Osteocyte (in vitro differentiated cells): ENCODE measurements at regions not wholly inside any gene's neighbourhood (a gene's known extent, or its start where the extent isn't known, plus 50 kb on each side); places are given as distances from the start of the nearest gene placed in this dataset.

Experiments used
- DNase-seq: peaks from one replicate; pipeline ENCODE4 v3.0.0; 2021; ENCODE audit warnings: mixed read lengths; ENCODE audit not compliant: unreplicated experiment; ENCODE audit errors: extremely low spot score
- H3K27ac Mint-ChIP-seq: one replicate; pipeline ENCODE4 v1.8.0; 2021; ENCODE audit warnings: mild to moderate bottlenecking, mixed read lengths; ENCODE audit not compliant: unreplicated experiment
- H3K27me3 Mint-ChIP-seq: one replicate; pipeline ENCODE4 v1.8.0; 2021; ENCODE audit warnings: mixed read lengths; ENCODE audit not compliant: unreplicated experiment
- H3K36me3 Mint-ChIP-seq: one replicate; pipeline ENCODE4 v1.8.0; 2021; ENCODE audit warnings: mixed read lengths; ENCODE audit not compliant: unreplicated experiment
- H3K4me1 Mint-ChIP-seq: one replicate; pipeline ENCODE4 v1.8.0; 2021; ENCODE audit warnings: mixed read lengths; ENCODE audit not compliant: unreplicated experiment
- H3K4me3 Mint-ChIP-seq: one replicate; pipeline ENCODE4 v1.8.0; 2021; ENCODE audit warnings: mild to moderate bottlenecking, moderate library complexity, mixed read lengths; ENCODE audit not compliant: unreplicated experiment
- H3K9me3 Mint-ChIP-seq: one replicate; pipeline ENCODE4 v1.8.0; 2021; ENCODE audit warnings: mixed read lengths; ENCODE audit not compliant: unreplicated experiment
- TF ChIP-seq, protein P1 (sequence below): fragments of 200-600 bp; sonication (generic); IDR thresholded peaks from 2 replicates; pipeline ENCODE4 v1.5.0; 2021; ENCODE audit warnings: antibody characterized with exemption, mild to moderate bottlenecking, moderate library complexity

DNA sequence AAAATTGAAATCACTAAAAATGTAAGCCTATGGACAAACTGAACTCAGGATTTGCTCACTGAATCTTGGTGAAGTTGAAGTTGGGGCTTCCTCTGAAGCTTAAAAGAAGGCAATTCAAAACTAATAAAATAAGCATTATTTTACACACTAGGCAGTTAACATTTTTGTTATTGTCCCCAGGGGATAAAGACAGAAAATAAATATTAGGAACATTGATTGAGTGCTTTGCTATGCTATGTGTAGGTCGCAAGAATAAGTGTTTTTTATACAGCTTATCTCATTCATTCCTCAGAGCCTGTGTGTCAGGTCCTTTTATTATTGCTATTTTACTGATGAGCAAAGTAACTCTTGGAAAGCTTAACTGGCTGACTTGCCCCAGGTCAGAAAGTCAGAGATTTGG, 82.2 kb downstream of the ZNF608 start:
- H3K4me1 Mint-ChIP-seq, result peaks cover 66% of the 10 kb centered on the region
- no peak overlapping the region for H3K27ac Mint-ChIP-seq
- no peaks in the 10 kb centered on the region for H3K9me3 Mint-ChIP-seq
- no peaks in the 10 kb centered on the region for H3K27me3 Mint-ChIP-seq
- TF ChIP-seq, protein P1, sequence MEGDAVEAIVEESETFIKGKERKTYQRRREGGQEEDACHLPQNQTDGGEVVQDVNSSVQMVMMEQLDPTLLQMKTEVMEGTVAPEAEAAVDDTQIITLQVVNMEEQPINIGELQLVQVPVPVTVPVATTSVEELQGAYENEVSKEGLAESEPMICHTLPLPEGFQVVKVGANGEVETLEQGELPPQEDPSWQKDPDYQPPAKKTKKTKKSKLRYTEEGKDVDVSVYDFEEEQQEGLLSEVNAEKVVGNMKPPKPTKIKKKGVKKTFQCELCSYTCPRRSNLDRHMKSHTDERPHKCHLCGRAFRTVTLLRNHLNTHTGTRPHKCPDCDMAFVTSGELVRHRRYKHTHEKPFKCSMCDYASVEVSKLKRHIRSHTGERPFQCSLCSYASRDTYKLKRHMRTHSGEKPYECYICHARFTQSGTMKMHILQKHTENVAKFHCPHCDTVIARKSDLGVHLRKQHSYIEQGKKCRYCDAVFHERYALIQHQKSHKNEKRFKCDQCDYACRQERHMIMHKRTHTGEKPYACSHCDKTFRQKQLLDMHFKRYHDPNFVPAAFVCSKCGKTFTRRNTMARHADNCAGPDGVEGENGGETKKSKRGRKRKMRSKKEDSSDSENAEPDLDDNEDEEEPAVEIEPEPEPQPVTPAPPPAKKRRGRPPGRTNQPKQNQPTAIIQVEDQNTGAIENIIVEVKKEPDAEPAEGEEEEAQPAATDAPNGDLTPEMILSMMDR, result no peak
- H3K4me3 Mint-ChIP-seq, result no peak overlapping the region
- DNase-seq, result no peak
- peaks cover 7% of the 10 kb centered on the region for H3K36me3 Mint-ChIP-seq

GRCh38 chr5:124663101-124663506, 83.3 kb downstream of the ZNF608 start:
- no peak overlapping the region for H3K4me3 Mint-ChIP-seq

DNA sequence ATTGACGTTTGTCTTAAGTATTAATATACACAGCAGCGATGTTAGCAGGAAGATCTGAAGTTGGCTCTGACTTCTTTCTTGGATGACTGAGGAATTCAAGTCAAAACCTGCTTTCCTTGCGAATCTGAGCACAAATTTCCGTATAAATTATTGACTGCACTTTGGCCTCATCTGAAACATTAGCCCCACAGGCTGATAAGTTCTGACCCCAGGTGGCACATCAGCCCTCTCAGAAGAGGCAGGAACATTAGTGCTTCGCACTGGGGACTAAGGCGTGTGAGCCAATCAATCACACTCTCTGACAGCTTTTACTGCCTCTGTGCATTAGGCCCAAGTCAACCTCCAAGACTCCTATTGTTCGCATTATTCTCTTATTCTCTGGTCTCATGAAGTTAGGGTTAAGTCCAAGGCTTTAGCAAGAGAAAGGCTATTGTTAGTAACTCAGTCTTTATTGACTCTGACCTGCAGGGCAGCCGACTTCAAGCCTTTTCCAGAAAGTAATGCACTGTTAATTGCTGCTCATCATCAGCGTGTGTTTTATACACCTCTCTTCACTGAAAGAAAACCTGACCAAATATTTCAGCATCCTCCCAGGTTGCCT, 84.2 kb downstream of the ZNF608 start:
- H3K27ac Mint-ChIP-seq, result no peak overlapping the region
- H3K36me3 Mint-ChIP-seq, result peaks cover 12% of the 10 kb centered on the region
- no peak for DNase-seq
- H3K4me3 Mint-ChIP-seq, result no peak overlapping the region
- H3K27me3 Mint-ChIP-seq, result no peaks in the 10 kb centered on the region
- no peaks in the 10 kb centered on the region for H3K9me3 Mint-ChIP-seq
- TF ChIP-seq, protein P1, result no peak
- peaks cover 74% of the 10 kb centered on the region for H3K4me1 Mint-ChIP-seq

More at GRCh38 chr5:124663101-124663506, 83.3 kb downstream of the ZNF608 start:
- Mint-ChIP-seq H3K36me3 (peaks cover 12% of the 10 kb centered on the region), H3K9me3 (no peaks in the 10 kb centered on the region), H3K27ac (no peak overlapping the region), H3K27me3 (no peaks in the 10 kb centered on the region), H3K4me1 (peaks cover 69% of the 10 kb centered on the region)
- DNase-seq, result no peak
- TF ChIP-seq, protein P1, result no peak

DNA sequence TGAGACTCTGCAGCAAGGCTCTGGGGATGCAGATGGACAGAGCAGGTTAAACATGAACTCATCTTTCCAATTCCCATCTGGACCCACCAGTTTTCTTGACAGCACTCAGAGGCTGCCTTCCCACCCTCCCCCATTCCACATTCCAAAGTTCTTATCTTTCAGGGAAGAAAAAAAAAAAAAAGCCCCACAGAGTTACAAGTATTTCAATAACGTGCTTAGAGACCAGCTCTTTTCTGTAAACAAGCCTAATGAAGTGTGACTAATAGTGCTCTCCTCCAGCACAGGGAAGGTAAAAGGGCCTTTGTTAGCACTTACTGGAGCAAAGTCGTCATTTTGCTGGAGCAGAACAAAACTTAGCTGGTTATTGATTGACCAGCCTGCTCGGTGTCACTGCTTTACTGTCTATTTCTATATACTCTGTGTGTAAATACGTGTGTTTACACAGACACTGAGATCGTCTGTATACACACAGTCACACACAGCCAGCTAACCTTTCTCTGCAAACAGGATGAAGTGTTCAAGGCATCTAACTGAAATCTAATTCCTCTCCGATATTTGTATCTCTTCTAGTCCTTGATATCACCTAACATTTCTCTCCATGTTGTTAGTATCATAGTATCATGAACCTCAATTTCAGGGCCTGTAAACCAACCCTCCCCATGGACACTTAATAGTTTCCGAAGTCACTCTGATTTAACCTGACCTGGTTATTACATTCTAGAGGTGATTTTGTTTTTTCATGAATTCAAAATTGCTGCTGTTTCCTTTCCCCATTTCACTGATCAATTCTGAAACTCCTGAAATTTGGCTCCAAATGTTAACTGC, 84.9 kb downstream of the ZNF608 start:
- H3K27ac Mint-ChIP-seq, result peak overlapping the region; percentile 73
- peak overlapping the region; percentile 38 for H3K4me3 Mint-ChIP-seq
- H3K27me3 Mint-ChIP-seq, result no peaks in the 10 kb centered on the region
- H3K36me3 Mint-ChIP-seq, result peaks cover 12% of the 10 kb centered on the region
- H3K4me1 Mint-ChIP-seq, result peaks cover 71% of the 10 kb centered on the region
- DNase-seq, result no peak
- TF ChIP-seq, protein P1, result no peak
- H3K9me3 Mint-ChIP-seq, result no peaks in the 10 kb centered on the region
